Left lung (tissue), 4 donors: ENCODE measurements at regions not wholly inside any gene's neighbourhood (a gene's known extent, or its start where the extent isn't known, plus 50 kb on each side); places are given as distances from the start of the nearest gene placed in this dataset.

Experiments used
- ATAC-seq: fragments of 200-7000 bp; cut with Tn5 transposase; one replicate; pipeline ENCODE4 v1.9.1; 2020; ENCODE audit warnings: moderate library complexity
- DNase-seq, 4 donors: peaks; one replicate each; pipeline ENCODE4 v3.0.0-alpha.2; 2013 to 2020
- H3K27ac ChIP-seq, 2 donors: fragments of 200-600 bp; sonication (generic) in 1 of 2; one replicate each; pipeline versions ENCODE4 v1.5.0 to v1.8.0; 2020 to 2021
- H3K27me3 ChIP-seq, 2 donors: fragments of 200-600 bp; sonication (generic) in 1 of 2; one replicate each; pipeline versions ENCODE4 v1.5.0 to v1.8.0; 2020 to 2021
- H3K36me3 ChIP-seq, 2 donors: fragments of 200-600 bp; sonication (generic) in 1 of 2; one replicate each; pipeline versions ENCODE4 v1.5.0 to v1.8.0; 2020 to 2021
- H3K4me1 ChIP-seq, 2 donors: fragments of 200-600 bp; one replicate each; pipeline ENCODE4 v1.8.0; 2021
- H3K4me3 ChIP-seq, 2 donors: fragments of 200-600 bp; sonication (generic) in 1 of 2; one replicate each; pipeline versions ENCODE4 v1.5.0 to v1.8.0; 2020 to 2021; ENCODE audit warnings: mild to moderate bottlenecking in 1 of 2
- H3K9me3 ChIP-seq, 2 donors: fragments of 200-600 bp; sonication (generic) in 1 of 2; one replicate each; pipeline versions ENCODE4 v1.5.0 to v1.8.0; 2020 to 2021
- intact Hi-C, 2 donors: fragments of 100-400 bp; cut with DNase I; formaldehyde crosslinking; loops; one replicate each; pipeline versions ENCODE4 v1.11.2 to v1.14.2; 2022
- TF ChIP-seq, protein P1 (sequence below), 2 donors: fragments of 200-600 bp; sonication (generic) in 1 of 2; IDR thresholded peaks; one replicate each; pipeline versions ENCODE4 v1.5.0 to v1.8.0; 2021; ENCODE audit warnings: antibody characterized with exemption in 2 of 2
- donor health status: DM: no; HTN: yes; CAD: no.
- donor health status: DM: no; HTN: no; CAD: no.

DNA sequence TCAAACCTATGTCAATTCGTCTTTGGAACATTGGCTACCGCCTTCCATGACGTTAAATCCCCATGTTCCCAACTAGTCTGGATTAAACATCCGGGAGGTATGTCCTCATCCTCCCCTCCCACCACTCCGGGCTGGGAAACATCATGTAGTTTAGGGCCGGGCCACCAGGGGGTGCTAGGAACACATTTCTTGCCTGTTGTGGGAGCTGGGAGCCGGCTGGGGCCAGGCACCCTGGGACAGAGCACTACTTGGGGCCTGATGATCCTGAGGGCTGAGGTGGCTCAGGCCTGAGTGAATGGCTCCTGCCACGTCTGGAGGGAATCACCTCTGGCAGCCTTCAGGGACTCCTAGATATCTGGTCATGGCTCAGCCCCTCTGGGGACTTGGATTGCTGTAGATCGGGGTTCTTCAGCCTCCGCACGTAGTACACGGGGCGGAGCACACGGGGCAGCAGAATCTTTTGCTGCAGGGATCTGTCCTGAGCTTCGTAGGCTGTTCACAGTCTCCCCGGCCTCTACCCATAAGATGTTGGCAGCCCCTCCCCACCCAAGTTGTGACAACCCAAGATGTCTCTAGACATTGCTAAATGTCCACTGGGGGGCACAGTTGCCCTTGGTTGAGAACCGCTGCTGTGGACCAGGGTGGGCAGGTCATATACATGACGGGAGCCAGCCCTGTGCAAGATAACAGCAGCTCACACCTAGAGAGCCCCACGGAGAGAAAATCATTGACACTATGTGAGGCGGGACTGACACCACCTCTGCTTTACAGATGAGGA, 141.2 kb upstream of the ZNF716 start:
- ATAC-seq (no peak), DNase-seq (no peak)
- H3K36me3 ChIP-seq: no peaks in the 10 kb centered on the region
- H3K4me1 ChIP-seq: no peaks in the 10 kb centered on the region
- peaks cover 4 to 66% of the 10 kb centered on the region in 2 donors for H3K9me3 ChIP-seq
- H3K27me3 ChIP-seq: no peaks in the 10 kb centered on the region
- H3K4me3 ChIP-seq: no peak overlapping the region
- TF ChIP-seq, protein P1, sequence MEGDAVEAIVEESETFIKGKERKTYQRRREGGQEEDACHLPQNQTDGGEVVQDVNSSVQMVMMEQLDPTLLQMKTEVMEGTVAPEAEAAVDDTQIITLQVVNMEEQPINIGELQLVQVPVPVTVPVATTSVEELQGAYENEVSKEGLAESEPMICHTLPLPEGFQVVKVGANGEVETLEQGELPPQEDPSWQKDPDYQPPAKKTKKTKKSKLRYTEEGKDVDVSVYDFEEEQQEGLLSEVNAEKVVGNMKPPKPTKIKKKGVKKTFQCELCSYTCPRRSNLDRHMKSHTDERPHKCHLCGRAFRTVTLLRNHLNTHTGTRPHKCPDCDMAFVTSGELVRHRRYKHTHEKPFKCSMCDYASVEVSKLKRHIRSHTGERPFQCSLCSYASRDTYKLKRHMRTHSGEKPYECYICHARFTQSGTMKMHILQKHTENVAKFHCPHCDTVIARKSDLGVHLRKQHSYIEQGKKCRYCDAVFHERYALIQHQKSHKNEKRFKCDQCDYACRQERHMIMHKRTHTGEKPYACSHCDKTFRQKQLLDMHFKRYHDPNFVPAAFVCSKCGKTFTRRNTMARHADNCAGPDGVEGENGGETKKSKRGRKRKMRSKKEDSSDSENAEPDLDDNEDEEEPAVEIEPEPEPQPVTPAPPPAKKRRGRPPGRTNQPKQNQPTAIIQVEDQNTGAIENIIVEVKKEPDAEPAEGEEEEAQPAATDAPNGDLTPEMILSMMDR (IDR thresholded peaks at IDR 0.05): no peak
- H3K27ac ChIP-seq: no peak overlapping the region
- intact Hi-C loops: no loop called here

DNA sequence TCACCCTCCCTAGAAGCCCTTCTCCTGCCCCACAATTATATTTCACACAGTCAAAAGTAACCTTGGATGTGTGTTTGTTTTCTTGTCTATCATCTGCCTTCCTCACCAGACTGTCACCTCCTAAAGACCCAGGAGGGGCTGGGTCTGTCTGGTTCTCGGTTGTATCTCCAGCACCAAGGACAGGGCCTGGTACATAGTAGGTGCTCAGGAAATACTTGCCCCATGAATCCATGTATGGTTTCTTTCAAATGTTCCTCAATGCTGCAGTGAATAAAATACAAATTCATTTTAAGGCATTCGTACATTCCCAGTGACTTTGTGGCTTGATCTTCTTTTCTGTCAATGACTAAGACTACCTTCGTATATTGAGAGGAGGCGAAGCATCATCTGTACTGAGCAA, 122.9 kb upstream of the ZNF716 start:
- TF ChIP-seq, protein P1 (IDR thresholded peaks at IDR 0.05): no peak
- Histone ChIP-seq H3K4me3 (no peak overlapping the region), H3K27ac (no peak overlapping the region), H3K36me3 (no peaks in the 10 kb centered on the region), H3K4me1 (no peaks in the 10 kb centered on the region), H3K27me3 (no peaks in the 10 kb centered on the region), H3K9me3 (peaks cover 0 to 99% of the 10 kb centered on the region in 2 donors)
- ATAC-seq (no peak), DNase-seq (no peak)
- intact Hi-C loops: no loop called here

DNA sequence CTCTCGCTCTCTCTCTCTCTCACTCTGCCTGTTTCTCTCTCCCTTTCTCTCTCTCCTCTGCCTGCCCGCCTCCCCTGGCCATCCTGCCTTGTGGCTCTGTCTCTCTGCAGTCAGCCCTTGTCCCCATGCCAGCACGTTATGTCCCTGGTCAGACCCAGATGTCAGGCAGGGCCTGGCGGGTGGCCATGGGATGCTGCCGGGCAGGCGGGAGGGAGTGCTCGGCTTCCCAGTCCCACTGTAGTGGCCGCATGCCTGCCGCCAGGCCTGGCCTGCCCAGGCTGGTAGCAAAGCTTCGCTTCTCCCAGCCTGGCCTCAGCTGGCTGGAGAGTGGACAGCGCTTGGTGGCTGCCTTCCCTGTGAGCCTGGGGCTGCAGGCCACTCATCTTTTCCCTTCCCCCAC, 121.5 kb upstream of the ZNF716 start:
- TF ChIP-seq, protein P1 (IDR thresholded peaks at IDR 0.05): no peak
- H3K4me1 ChIP-seq: no peaks in the 10 kb centered on the region
- no peak for ATAC-seq

DNA sequence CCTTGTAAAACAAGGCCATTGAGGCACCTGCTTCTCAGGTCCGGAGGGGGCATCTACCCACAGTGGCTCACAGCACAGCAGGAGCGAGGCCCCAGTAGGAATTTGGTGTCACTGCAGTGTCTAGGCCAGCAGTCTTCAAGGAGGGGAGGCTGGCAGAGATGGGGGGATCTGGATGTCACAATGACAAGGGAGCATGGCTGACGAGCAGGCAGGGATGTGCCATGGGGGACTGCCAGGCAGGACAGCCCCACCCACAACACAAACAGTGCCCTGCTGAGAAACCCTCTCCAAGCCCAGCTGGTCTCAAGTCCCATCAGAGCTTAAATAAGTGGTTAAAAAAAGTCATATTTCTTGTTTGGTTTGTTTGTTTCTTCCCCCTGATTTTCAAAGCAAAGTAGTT, 121.0 kb upstream of the ZNF716 start:
- no peak for ATAC-seq
- Histone ChIP-seq H3K27me3 (no peaks in the 10 kb centered on the region), H3K27ac (no peak overlapping the region), H3K4me1 (no peaks in the 10 kb centered on the region), H3K9me3 (peaks cover 0 to 99% of the 10 kb centered on the region in 2 donors), H3K36me3 (no peaks in the 10 kb centered on the region), H3K4me3 (no peak overlapping the region)
- TF ChIP-seq, protein P1 (IDR thresholded peaks at IDR 0.05): no peak
- no peak for DNase-seq
- intact Hi-C loops: no loop called here

More for the DNA sequence above, 121.5 kb upstream of the ZNF716 start:
- DNase-seq: no peak
- Histone ChIP-seq H3K27me3 (no peaks in the 10 kb centered on the region), H3K27ac (no peak overlapping the region), H3K4me3 (no peak overlapping the region), H3K36me3 (no peaks in the 10 kb centered on the region), H3K9me3 (peaks cover 0 to 99% of the 10 kb centered on the region in 2 donors)
- intact Hi-C loops: no loop called here

DNA sequence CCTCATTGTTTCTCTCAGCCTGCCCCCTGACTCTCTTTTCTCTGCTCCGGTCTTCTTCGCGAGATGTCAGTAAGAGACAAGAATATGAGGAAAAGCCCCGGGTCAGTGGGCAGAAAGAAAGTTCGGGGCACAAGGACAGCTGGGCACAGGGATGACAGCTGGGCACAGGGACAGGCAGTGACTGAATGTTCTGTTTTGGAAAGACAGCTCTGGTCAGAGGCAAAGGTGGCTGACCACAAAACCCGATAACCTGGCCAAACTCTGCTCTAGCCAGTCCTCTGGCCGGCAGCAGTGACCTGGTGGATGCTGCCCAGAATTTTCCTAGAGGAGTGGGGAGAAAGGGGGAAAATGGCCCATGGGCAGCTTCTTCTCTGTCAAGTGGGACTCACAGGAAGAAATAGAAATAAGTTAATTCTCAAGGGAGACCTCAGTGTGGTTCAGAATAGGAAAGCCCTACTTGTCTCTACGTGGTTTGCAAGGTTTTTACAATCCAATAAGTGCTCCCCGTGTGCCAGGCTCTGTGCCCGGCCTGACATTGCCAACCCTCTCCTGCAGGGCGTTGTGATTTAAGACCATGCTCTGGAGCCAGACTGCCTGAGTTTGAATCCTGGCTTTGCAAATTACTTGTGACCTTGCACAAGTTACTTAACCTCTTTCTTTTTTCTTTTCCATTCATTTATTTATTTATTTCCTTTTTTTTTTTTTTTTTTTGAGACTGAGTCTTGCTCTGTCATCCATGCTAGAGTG, 110.6 kb upstream of the ZNF716 start:
- H3K9me3 ChIP-seq: peaks cover 0 to 82% of the 10 kb centered on the region in 2 donors
- no peak for ATAC-seq
- no peaks in the 10 kb centered on the region for H3K4me1 ChIP-seq
- TF ChIP-seq, protein P1 (IDR thresholded peaks at IDR 0.05): no peak
- no peak overlapping the region for H3K4me3 ChIP-seq
- intact Hi-C loops: no loop called here
- H3K36me3 ChIP-seq: no peaks in the 10 kb centered on the region
- no peak overlapping the region for H3K27ac ChIP-seq
- no peak for DNase-seq
- H3K27me3 ChIP-seq: no peaks in the 10 kb centered on the region
